GM23338 (cell line): ENCODE measurements at regions not wholly inside any gene's neighbourhood (a gene's known extent, or its start where the extent isn't known, plus 50 kb on each side); places are given as distances from the start of the nearest gene placed in this dataset.

Experiments used
- ATAC-seq: fragments of 200-7000 bp; cut with Tn5 transposase; 3 replicates; pipeline ENCODE4 v1.9.1; 2020
- DNase-seq: peaks from one replicate; pipeline ENCODE4 v3.0.0-alpha.2; 2015; ENCODE audit warnings: low spot score
- H2AFZ ChIP-seq: fragments of 200-600 bp; sonication (generic); 2 replicates; pipeline ENCODE4 v1.8.0; 2016; ENCODE audit warnings: antibody characterized with exemption, mild to moderate bottlenecking, moderate library complexity
- H3F3A ChIP-seq: fragments of 200-600 bp; sonication (generic); replicated peaks from 2 replicates; pipeline ENCODE4 v1.8.0; 2017; ENCODE audit warnings: antibody characterized with exemption, mixed run types, low read depth
- H3K27ac ChIP-seq: fragments of 200-600 bp; sonication (generic); 2 replicates; pipeline ENCODE4 v1.6.1; 2016; ENCODE audit warnings: low read depth
- H3K27me3 ChIP-seq: fragments of 200-600 bp; sonication (generic); 2 replicates; pipeline ENCODE4 v1.8.0; 2016; ENCODE audit warnings: mild to moderate bottlenecking, mixed run types, moderate library complexity; ENCODE audit not compliant: insufficient read depth
- H3K36me3 ChIP-seq: fragments of 200-600 bp; sonication (generic); 2 replicates; pipeline ENCODE4 v1.8.0; 2016; ENCODE audit warnings: mild to moderate bottlenecking; ENCODE audit not compliant: insufficient read depth
- H3K4me1 ChIP-seq: fragments of 200-600 bp; sonication (generic); 2 replicates; pipeline ENCODE4 v1.8.0; 2016; ENCODE audit warnings: mild to moderate bottlenecking, moderate library complexity; ENCODE audit not compliant: insufficient read depth
- H3K4me2 ChIP-seq: fragments of 200-600 bp; sonication (generic); 2 replicates; pipeline ENCODE4 v1.7.1; 2017; ENCODE audit warnings: mixed run types
- H3K4me3 ChIP-seq: fragments of 200-600 bp; sonication (generic); 2 replicates; pipeline ENCODE4 v1.6.1; 2016; ENCODE audit warnings: mixed run types
- H3K79me2 ChIP-seq: fragments of 200-600 bp; sonication (generic); replicated peaks from 2 replicates; pipeline ENCODE4 v1.8.0; 2017; ENCODE audit warnings: mild to moderate bottlenecking; ENCODE audit not compliant: insufficient read depth
- H3K9me2 ChIP-seq: fragments of 200-600 bp; sonication (generic); 2 replicates; pipeline ENCODE4 v1.8.0; 2017; ENCODE audit not compliant: insufficient read depth
- H4K20me1 ChIP-seq: fragments of 200-600 bp; sonication (generic); replicated peaks from 2 replicates; pipeline ENCODE4 v1.8.0; 2017; ENCODE audit warnings: mild to moderate bottlenecking; ENCODE audit not compliant: insufficient read depth
- H3K27ac Mint-ChIP-seq: 2 replicates; pipeline ENCODE4 v1.8.0; 2020; ENCODE audit warnings: inconsistent platforms, mild to moderate bottlenecking, moderate library complexity, mixed read lengths
- H3K27me3 Mint-ChIP-seq: 3 replicates; pipeline ENCODE4 v1.8.0; 2022; ENCODE audit warnings: low read depth, mild to moderate bottlenecking, moderate library complexity, mixed read lengths, inconsistent platforms; ENCODE audit not compliant: insufficient read depth, poor library complexity
- H3K36me3 Mint-ChIP-seq: 3 replicates; pipeline ENCODE4 v1.8.0; 2021; ENCODE audit warnings: low read depth, mild to moderate bottlenecking, inconsistent platforms, moderate library complexity, mixed read lengths
- H3K4me1 Mint-ChIP-seq: 3 replicates; pipeline ENCODE4 v1.8.0; 2020; ENCODE audit warnings: mild to moderate bottlenecking, inconsistent platforms, mixed read lengths
- H3K4me3 Mint-ChIP-seq: 3 replicates; pipeline ENCODE4 v1.8.0; 2021; ENCODE audit warnings: moderate library complexity, mild to moderate bottlenecking, inconsistent platforms, mixed read lengths
- H3K9me3 Mint-ChIP-seq: 3 replicates; pipeline ENCODE4 v1.8.0; 2020; ENCODE audit warnings: moderate library complexity, mild to moderate bottlenecking, inconsistent platforms, mixed read lengths
- CREB1 ChIP-seq: fragments of 250-450 bp; sonication (Bioruptor Pico); IDR thresholded peaks from 2 replicates; pipeline ENCODE4 v1.5.0; 2020; ENCODE audit warnings: low read depth, mild to moderate bottlenecking, moderate library complexity
- EZH2 ChIP-seq: fragments of 200-600 bp; sonication (generic); IDR thresholded peaks from one replicate; pipeline ENCODE4 v1.8.0; 2017; ENCODE audit warnings: antibody characterized with exemption, mild to moderate bottlenecking, low read depth; ENCODE audit not compliant: unreplicated experiment
- JUNB ChIP-seq: IDR thresholded peaks from one replicate; pipeline ENCODE4 v1.6.1; 2016; ENCODE audit warnings: antibody characterized with exemption; ENCODE audit not compliant: unreplicated experiment
- NANOG ChIP-seq: IDR thresholded peaks from 2 replicates; pipeline ENCODE4 v1.6.1; 2016; ENCODE audit warnings: antibody characterized with exemption, borderline replicate concordance
- POLR2AphosphoS5 ChIP-seq: IDR thresholded peaks from 2 replicates; pipeline ENCODE4 v1.6.1; 2016; ENCODE audit warnings: antibody characterized with exemption, low read depth
- STAT1 ChIP-seq: IDR thresholded peaks from one replicate; pipeline ENCODE4 v1.6.1; 2016; ENCODE audit warnings: antibody characterized with exemption; ENCODE audit not compliant: unreplicated experiment
- ZNF331 ChIP-seq: fragments of 250-450 bp; sonication (Bioruptor Pico); IDR thresholded peaks from 2 replicates; pipeline ENCODE4 v1.5.0; 2020; ENCODE audit warnings: low read depth, mild to moderate bottlenecking, moderate library complexity
- TF ChIP-seq, protein P1 (sequence below): fragments of 250-450 bp; sonication (Bioruptor Pico); IDR thresholded peaks from 2 replicates; pipeline ENCODE4 v1.5.0; 2020; ENCODE audit warnings: mild to moderate bottlenecking, moderate library complexity
- TF ChIP-seq, protein P2 (sequence below): IDR thresholded peaks from 2 replicates; pipeline ENCODE4 v1.6.1; 2016; ENCODE audit warnings: antibody characterized with exemption
- TF ChIP-seq, protein P3 (sequence below): IDR thresholded peaks from one replicate; pipeline ENCODE4 v1.6.1; 2018; ENCODE audit warnings: antibody characterized with exemption; ENCODE audit not compliant: unreplicated experiment

DNA sequence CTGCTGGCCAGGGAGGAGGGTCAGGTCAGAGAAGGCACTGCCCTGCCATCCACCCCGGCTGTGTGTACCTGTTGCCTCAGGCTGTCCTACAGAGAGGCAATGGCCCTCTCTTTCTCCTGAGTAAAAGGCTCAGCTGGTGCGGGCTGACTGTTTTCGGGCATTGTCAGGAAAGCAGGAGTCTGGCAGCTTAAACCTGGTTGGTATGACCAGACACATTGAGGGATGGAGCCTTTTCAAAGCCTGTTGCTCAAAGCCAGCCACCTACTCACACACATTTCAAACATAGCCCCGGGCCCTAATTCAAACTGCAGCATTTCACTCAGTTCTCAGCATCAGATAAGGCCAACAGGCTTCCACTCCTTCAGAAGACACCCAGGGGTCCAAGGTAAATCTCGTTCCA is 61.8 kb upstream of the PDX1 start:
- H3K9me3 Mint-ChIP-seq = no peaks in the 10 kb centered on the region
- H3K9me2 ChIP-seq = no peaks in the 10 kb centered on the region
- no peak overlapping the region for H3K4me3 Mint-ChIP-seq
- H2AFZ ChIP-seq = peak overlapping the region; percentile 52; the same call in 1 of the 2 replicates
- peaks cover 7% of the 10 kb centered on the region; the same call in 1 of the 2 replicates for H3K4me1 ChIP-seq
- no peaks in the 10 kb centered on the region for H4K20me1 ChIP-seq
- peaks cover 15% of the 10 kb centered on the region for H3K27me3 Mint-ChIP-seq
- H3K27ac Mint-ChIP-seq = no peak overlapping the region
- H3K27ac ChIP-seq = no peak overlapping the region
- ATAC-seq (no peak), DNase-seq (no peak)
- no peak for TF ChIP-seq JUNB
- no peak for TF ChIP-seq CREB1 (CRISPR knock-in tag)
- TF ChIP-seq NANOG = no peak
- TF ChIP-seq, protein P1, sequence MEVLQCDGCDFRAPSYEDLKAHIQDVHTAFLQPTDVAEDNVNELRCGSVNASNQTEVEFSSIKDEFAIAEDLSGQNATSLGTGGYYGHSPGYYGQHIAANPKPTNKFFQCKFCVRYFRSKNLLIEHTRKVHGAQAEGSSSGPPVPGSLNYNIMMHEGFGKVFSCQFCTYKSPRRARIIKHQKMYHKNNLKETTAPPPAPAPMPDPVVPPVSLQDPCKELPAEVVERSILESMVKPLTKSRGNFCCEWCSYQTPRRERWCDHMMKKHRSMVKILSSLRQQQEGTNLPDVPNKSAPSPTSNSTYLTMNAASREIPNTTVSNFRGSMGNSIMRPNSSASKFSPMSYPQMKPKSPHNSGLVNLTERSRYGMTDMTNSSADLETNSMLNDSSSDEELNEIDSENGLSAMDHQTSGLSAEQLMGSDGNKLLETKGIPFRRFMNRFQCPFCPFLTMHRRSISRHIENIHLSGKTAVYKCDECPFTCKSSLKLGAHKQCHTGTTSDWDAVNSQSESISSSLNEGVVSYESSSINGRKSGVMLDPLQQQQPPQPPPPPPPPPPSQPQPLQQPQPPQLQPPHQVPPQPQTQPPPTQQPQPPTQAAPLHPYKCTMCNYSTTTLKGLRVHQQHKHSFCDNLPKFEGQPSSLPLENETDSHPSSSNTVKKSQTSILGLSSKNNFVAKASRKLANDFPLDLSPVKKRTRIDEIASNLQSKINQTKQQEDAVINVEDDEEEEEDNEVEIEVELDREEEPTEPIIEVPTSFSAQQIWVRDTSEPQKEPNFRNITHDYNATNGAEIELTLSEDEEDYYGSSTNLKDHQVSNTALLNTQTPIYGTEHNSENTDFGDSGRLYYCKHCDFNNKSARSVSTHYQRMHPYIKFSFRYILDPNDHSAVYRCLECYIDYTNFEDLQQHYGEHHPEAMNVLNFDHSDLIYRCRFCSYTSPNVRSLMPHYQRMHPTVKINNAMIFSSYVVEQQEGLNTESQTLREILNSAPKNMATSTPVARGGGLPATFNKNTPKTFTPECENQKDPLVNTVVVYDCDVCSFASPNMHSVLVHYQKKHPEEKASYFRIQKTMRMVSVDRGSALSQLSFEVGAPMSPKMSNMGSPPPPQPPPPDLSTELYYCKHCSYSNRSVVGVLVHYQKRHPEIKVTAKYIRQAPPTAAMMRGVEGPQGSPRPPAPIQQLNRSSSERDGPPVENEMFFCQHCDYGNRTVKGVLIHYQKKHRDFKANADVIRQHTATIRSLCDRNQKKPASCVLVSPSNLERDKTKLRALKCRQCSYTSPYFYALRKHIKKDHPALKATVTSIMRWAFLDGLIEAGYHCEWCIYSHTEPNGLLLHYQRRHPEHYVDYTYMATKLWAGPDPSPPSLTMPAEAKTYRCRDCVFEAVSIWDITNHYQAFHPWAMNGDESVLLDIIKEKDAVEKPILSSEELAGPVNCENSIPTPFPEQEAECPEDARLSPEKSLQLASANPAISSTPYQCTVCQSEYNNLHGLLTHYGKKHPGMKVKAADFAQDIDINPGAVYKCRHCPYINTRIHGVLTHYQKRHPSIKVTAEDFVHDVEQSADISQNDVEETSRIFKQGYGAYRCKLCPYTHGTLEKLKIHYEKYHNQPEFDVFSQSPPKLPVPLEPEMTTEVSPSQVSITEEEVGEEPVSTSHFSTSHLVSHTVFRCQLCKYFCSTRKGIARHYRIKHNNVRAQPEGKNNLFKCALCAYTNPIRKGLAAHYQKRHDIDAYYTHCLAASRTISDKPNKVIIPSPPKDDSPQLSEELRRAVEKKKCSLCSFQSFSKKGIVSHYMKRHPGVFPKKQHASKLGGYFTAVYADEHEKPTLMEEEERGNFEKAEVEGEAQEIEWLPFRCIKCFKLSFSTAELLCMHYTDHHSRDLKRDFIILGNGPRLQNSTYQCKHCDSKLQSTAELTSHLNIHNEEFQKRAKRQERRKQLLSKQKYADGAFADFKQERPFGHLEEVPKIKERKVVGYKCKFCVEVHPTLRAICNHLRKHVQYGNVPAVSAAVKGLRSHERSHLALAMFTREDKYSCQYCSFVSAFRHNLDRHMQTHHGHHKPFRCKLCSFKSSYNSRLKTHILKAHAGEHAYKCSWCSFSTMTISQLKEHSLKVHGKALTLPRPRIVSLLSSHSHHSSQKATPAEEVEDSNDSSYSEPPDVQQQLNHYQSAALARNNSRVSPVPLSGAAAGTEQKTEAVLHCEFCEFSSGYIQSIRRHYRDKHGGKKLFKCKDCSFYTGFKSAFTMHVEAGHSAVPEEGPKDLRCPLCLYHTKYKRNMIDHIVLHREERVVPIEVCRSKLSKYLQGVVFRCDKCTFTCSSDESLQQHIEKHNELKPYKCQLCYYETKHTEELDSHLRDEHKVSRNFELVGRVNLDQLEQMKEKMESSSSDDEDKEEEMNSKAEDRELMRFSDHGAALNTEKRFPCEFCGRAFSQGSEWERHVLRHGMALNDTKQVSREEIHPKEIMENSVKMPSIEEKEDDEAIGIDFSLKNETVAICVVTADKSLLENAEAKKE (CRISPR knock-in tag) = no peak
- no peak for TF ChIP-seq POLR2AphosphoS5
- no peak for TF ChIP-seq ZNF331
- no peak for TF ChIP-seq STAT1
- TF ChIP-seq, protein P2, sequence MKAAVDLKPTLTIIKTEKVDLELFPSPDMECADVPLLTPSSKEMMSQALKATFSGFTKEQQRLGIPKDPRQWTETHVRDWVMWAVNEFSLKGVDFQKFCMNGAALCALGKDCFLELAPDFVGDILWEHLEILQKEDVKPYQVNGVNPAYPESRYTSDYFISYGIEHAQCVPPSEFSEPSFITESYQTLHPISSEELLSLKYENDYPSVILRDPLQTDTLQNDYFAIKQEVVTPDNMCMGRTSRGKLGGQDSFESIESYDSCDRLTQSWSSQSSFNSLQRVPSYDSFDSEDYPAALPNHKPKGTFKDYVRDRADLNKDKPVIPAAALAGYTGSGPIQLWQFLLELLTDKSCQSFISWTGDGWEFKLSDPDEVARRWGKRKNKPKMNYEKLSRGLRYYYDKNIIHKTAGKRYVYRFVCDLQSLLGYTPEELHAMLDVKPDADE = no peak
- no peak for TF ChIP-seq EZH2
- TF ChIP-seq, protein P3, sequence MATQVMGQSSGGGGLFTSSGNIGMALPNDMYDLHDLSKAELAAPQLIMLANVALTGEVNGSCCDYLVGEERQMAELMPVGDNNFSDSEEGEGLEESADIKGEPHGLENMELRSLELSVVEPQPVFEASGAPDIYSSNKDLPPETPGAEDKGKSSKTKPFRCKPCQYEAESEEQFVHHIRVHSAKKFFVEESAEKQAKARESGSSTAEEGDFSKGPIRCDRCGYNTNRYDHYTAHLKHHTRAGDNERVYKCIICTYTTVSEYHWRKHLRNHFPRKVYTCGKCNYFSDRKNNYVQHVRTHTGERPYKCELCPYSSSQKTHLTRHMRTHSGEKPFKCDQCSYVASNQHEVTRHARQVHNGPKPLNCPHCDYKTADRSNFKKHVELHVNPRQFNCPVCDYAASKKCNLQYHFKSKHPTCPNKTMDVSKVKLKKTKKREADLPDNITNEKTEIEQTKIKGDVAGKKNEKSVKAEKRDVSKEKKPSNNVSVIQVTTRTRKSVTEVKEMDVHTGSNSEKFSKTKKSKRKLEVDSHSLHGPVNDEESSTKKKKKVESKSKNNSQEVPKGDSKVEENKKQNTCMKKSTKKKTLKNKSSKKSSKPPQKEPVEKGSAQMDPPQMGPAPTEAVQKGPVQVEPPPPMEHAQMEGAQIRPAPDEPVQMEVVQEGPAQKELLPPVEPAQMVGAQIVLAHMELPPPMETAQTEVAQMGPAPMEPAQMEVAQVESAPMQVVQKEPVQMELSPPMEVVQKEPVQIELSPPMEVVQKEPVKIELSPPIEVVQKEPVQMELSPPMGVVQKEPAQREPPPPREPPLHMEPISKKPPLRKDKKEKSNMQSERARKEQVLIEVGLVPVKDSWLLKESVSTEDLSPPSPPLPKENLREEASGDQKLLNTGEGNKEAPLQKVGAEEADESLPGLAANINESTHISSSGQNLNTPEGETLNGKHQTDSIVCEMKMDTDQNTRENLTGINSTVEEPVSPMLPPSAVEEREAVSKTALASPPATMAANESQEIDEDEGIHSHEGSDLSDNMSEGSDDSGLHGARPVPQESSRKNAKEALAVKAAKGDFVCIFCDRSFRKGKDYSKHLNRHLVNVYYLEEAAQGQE = no peak
- no peaks in the 10 kb centered on the region for H3K36me3 Mint-ChIP-seq
- peaks cover 25% of the 10 kb centered on the region for H3K4me1 Mint-ChIP-seq
- H3F3A ChIP-seq = no peaks in the 10 kb centered on the region
- H3K79me2 ChIP-seq = no peaks in the 10 kb centered on the region
- no peak overlapping the region for H3K4me3 ChIP-seq
- H3K27me3 ChIP-seq = no peaks in the 10 kb centered on the region
- H3K4me2 ChIP-seq = no peak overlapping the region
- H3K36me3 ChIP-seq = no peaks in the 10 kb centered on the region
